ENCODE measurements at regions not wholly inside any gene's neighbourhood (a gene's known extent, or its start where the extent isn't known, plus 50 kb on each side); places are given as distances from the start of the nearest gene placed in this dataset.

DNA sequence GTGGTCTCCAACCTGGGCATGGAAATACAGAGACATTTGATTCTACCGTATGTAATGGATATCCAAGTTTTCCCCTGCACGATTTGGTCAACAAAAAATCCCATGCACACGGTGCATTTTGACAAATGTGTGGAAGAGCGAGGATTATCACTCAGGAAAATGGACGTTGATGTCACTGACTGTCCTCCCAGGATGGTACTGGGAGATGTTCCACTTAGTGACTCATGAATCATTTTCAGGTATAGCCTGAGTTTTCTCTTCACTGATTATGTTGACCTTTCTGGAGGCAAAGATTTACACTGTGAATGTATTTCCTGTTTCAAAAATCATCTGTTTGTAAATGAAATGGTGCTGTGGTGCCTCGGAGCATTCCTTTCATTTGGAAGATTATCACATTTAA, 596.7 kb upstream of the ADAMTS9 start:
- WGBS, 2 donors (ENCODE audit: low coverage in 1 of 2), result 76 to 83% methylated on average over 6 of the region's 6 CpGs
- no peak for ATAC-seq
- Histone ChIP-seq H3K4me3 (no peak overlapping the region), H3K4me1 (no peaks in the 10 kb centered on the region), H3K36me3 (no peaks in the 10 kb centered on the region), H3K9me3 (no peaks in the 10 kb centered on the region), H3K27me3 (no peaks in the 10 kb centered on the region), H3K27ac (no peak overlapping the region)
- TF ChIP-seq POLR2AphosphoS5 (IDR thresholded peaks at IDR 0.05) (no peak), EP300 (IDR thresholded peaks at IDR 0.05) (no peak), POLR2A (IDR thresholded peaks at IDR 0.05) (no peak)
- TF ChIP-seq, protein P1, sequence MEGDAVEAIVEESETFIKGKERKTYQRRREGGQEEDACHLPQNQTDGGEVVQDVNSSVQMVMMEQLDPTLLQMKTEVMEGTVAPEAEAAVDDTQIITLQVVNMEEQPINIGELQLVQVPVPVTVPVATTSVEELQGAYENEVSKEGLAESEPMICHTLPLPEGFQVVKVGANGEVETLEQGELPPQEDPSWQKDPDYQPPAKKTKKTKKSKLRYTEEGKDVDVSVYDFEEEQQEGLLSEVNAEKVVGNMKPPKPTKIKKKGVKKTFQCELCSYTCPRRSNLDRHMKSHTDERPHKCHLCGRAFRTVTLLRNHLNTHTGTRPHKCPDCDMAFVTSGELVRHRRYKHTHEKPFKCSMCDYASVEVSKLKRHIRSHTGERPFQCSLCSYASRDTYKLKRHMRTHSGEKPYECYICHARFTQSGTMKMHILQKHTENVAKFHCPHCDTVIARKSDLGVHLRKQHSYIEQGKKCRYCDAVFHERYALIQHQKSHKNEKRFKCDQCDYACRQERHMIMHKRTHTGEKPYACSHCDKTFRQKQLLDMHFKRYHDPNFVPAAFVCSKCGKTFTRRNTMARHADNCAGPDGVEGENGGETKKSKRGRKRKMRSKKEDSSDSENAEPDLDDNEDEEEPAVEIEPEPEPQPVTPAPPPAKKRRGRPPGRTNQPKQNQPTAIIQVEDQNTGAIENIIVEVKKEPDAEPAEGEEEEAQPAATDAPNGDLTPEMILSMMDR (IDR thresholded peaks at IDR 0.05), result no peak

DNA sequence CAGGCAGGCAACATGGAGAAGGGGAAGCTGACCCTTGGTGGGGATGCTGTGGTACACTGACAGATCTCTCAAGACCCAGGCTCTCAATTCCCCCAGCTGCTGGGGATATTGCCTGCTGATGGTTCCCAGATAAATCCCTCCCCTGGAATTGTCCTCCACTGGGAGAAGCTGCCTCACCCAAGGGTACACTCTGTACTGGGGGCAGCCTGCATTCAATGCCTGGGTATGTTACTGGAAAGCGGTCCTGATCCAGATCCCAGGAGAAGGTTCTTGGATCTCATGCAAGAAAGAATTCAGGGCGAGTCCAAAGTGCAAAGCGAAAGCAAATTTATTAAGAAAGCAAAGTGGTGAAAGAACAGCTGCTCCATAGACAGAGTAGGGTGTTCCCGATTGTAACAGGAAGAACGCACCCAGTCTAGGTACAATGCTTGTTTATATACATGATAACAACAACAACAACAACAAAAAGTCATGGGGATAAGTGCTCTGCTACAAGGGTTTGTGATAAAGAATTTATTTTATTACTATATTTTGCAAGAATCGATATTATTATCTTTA, 591.5 kb upstream of the ADAMTS9 start:
- Histone ChIP-seq H3K36me3 (no peaks in the 10 kb centered on the region), H3K4me3 (no peak overlapping the region), H3K27ac (no peak overlapping the region), H3K9me3 (no peaks in the 10 kb centered on the region), H3K4me1 (no peaks in the 10 kb centered on the region), H3K27me3 (no peaks in the 10 kb centered on the region)
- no peak for ATAC-seq
- 67 to 76% methylated on average over 3 to 4 of the region's 6 CpGs for WGBS, 2 donors (ENCODE audit: low coverage in 1 of 2)
- TF ChIP-seq, protein P1 (IDR thresholded peaks at IDR 0.05), result no peak
- TF ChIP-seq EP300 (IDR thresholded peaks at IDR 0.05) (no peak), POLR2AphosphoS5 (IDR thresholded peaks at IDR 0.05) (no peak), POLR2A (IDR thresholded peaks at IDR 0.05) (no peak)

DNA sequence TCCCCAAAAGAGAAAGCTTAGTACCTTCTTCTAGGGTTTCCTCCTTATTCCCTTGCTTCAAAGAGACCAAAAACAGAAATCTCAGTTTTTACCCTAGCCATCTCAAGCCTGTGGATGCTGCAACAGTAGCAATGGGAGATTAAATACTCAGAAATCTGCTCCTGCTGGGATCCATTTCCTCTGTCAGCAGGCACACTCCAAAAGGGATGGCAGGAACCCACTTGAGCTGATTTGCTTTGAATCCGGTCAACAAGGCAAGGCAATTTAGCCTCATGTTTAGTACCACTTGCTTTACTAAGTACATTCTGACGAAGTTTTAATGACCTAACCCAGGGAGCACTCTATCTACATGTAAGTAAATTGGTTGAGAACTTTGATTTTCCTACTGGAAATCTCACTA, 590.0 kb upstream of the ADAMTS9 start:
- Histone ChIP-seq H3K4me1 (no peaks in the 10 kb centered on the region), H3K27me3 (no peaks in the 10 kb centered on the region), H3K9me3 (no peaks in the 10 kb centered on the region), H3K36me3 (no peaks in the 10 kb centered on the region), H3K27ac (no peak overlapping the region), H3K4me3 (no peak overlapping the region)
- 68 to 92% methylated on average over 2 of the region's 2 CpGs for whole genome bisulfite sequencing, 2 donors (ENCODE audit: low coverage in 1 of 2)
- TF ChIP-seq POLR2AphosphoS5 (IDR thresholded peaks at IDR 0.05) (no peak), POLR2A (IDR thresholded peaks at IDR 0.05) (no peak), EP300 (IDR thresholded peaks at IDR 0.05) (no peak)
- TF ChIP-seq, protein P1 (IDR thresholded peaks at IDR 0.05), result no peak
- ATAC-seq, result no peak

DNA sequence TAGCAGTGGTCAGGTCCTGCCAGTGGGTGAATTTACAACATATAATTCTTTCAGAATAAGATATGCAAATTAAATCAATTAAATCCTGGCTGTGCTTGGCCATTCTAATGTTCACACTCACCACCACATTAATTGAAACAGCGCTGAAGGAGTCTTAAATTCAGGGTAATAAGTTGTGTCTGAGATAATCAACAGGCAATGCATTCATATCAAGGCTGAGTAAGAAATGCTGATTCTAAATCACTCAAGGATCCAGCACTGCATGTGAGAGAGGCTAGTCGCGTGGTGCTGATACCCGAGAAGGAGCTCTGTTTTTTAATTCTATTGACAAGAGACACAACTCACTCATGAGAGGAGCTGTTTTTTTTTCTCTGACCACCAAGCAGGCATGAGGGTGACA, 588.8 kb upstream of the ADAMTS9 start:
- TF ChIP-seq, protein P1 (IDR thresholded peaks at IDR 0.05), result no peak
- TF ChIP-seq EP300 (IDR thresholded peaks at IDR 0.05) (no peak), POLR2A (IDR thresholded peaks at IDR 0.05) (no peak), POLR2AphosphoS5 (IDR thresholded peaks at IDR 0.05) (no peak)
- whole genome bisulfite sequencing, 2 donors (ENCODE audit: low coverage in 1 of 2), result 58 to 100% methylated on average over 1 to 4 of the region's 4 CpGs
- no peaks in the 10 kb centered on the region for H3K27me3 ChIP-seq

DNA sequence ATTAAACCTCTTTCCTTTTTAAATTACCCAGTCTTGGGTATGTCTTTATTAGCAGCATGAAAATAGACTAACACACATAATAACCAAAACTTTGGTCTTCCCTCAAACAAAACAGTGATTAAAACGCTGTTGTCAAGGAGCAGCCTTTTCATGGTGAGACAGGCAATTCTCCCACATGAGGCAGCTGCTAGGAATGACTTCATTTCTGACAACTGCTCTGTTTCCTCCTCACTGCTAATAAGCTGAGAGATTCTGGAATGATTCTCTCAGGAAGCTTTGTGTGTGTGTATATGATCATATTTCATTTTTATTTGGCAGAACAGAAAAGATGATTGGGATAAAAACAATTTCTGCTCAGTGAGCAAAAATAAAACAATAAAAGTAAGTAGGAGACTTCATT, 580.6 kb upstream of the ADAMTS9 start:
- Histone ChIP-seq H3K36me3 (no peaks in the 10 kb centered on the region), H3K4me3 (no peak overlapping the region), H3K4me1 (no peaks in the 10 kb centered on the region), H3K9me3 (no peaks in the 10 kb centered on the region), H3K27ac (no peak overlapping the region), H3K27me3 (no peaks in the 10 kb centered on the region)
- no peak for ATAC-seq
- TF ChIP-seq POLR2AphosphoS5 (IDR thresholded peaks at IDR 0.05), result no peak
- 13 to 50% methylated on average over 1 of the region's 1 CpG for WGBS, 2 donors (ENCODE audit: low coverage in 1 of 2)

More for the DNA sequence above, 588.8 kb upstream of the ADAMTS9 start:
- no peak overlapping the region for H3K27ac ChIP-seq
- H3K4me1 ChIP-seq, result no peaks in the 10 kb centered on the region
- no peak overlapping the region for H3K4me3 ChIP-seq
- no peak for ATAC-seq
- no peaks in the 10 kb centered on the region for H3K9me3 ChIP-seq
- no peaks in the 10 kb centered on the region for H3K36me3 ChIP-seq

Measured in gastroesophageal sphincter (tissue), 4 donors.